CD14-positive monocyte (primary cell): ENCODE measurements at regions not wholly inside any gene's neighbourhood (a gene's known extent, or its start where the extent isn't known, plus 50 kb on each side); places are given as distances from the start of the nearest gene placed in this dataset.

Experiments
- DNase-seq, 3 donors: peaks; one replicate each; pipeline ENCODE4 v3.0.0-alpha.2; 2011 to 2022
- H2AFZ ChIP-seq: 2 replicates; pipeline ENCODE4 v1.6.0; 2012; ENCODE audit warnings: mild to moderate bottlenecking, low read depth, low read length, inconsistent platforms; ENCODE audit not compliant: insufficient read depth, poor library complexity, severe bottlenecking
- H3K27ac ChIP-seq, 2 donors: 1 replicate in 1 of 2; 2 replicates in 1 of 2; pipeline ENCODE4 v1.5.1; 2012 to 2013; ENCODE audit warnings: low read length in 2 of 2, control low read depth in 1 of 2, inconsistent platforms in 1 of 2, low read depth in 1 of 2, mild to moderate bottlenecking in 1 of 2
- H3K27me3 ChIP-seq, 2 donors: one replicate each; pipeline versions ENCODE4 v1.6.0 to v1.6.1; 2011 to 2013; ENCODE audit warnings: low read length in 2 of 2; ENCODE audit not compliant: control insufficient read depth in 2 of 2, insufficient read depth in 2 of 2
- H3K36me3 ChIP-seq, 2 donors: replicated peaks in 1 of 2; 1 replicate in 1 of 2; 2 replicates in 1 of 2; pipeline versions ENCODE4 v1.5.1 to v1.6.1; 2012 to 2013; ENCODE audit warnings: low read length in 2 of 2, control low read depth in 1 of 2, inconsistent platforms in 1 of 2, mild to moderate bottlenecking in 1 of 2; ENCODE audit not compliant: insufficient read depth in 2 of 2, control insufficient read depth in 1 of 2
- H3K4me1 ChIP-seq, 2 donors: 1 replicate in 1 of 2; 2 replicates in 1 of 2; pipeline versions ENCODE4 v1.5.1 to v1.6.1; 2012 to 2013; ENCODE audit warnings: low read length in 2 of 2, control low read depth in 1 of 2, inconsistent platforms in 1 of 2, mild to moderate bottlenecking in 1 of 2, moderate library complexity in 1 of 2; ENCODE audit not compliant: insufficient read depth in 2 of 2, control insufficient read depth in 1 of 2
- H3K4me2 ChIP-seq: replicated peaks from 2 replicates; pipeline ENCODE3; 2012; ENCODE audit warnings: low read length, moderate library complexity, mild to moderate bottlenecking; ENCODE audit not compliant: poor library complexity, severe bottlenecking; ENCODE audit errors: extremely low read depth
- H3K4me3 ChIP-seq, 3 experiments: fragments of 200-600 bp in 1 of 3; sonication (generic) in 1 of 3; replicated peaks in 1 of 3; 1 replicate in 2 of 3; 2 replicates in 1 of 3; pipeline ENCODE4 v1.5.1; 2011 to 2013; ENCODE audit warnings: low read length in 3 of 3, mild to moderate bottlenecking in 3 of 3, control low read depth in 2 of 3, low read depth in 2 of 3, inconsistent platforms in 1 of 3, moderate library complexity in 1 of 3
- H3K79me2 ChIP-seq: 2 replicates; pipeline ENCODE4 v1.6.0; 2012; ENCODE audit warnings: mild to moderate bottlenecking, control low read depth, inconsistent platforms, low read length, moderate library complexity; ENCODE audit not compliant: insufficient read depth
- H3K9ac ChIP-seq: 2 replicates; pipeline ENCODE4 v1.6.0; 2017; ENCODE audit warnings: low read length, mild to moderate bottlenecking; ENCODE audit not compliant: insufficient read depth, poor library complexity, severe bottlenecking
- H3K9me3 ChIP-seq, 2 donors: replicated peaks in 1 of 2; 1 replicate in 1 of 2; 2 replicates in 1 of 2; pipeline versions ENCODE4 v1.5.1 to v1.6.1; 2012 to 2013; ENCODE audit warnings: low read length in 2 of 2, control low read depth in 1 of 2; ENCODE audit not compliant: control insufficient read depth in 1 of 2, insufficient read depth in 1 of 2
- H4K20me1 ChIP-seq: 2 replicates; pipeline ENCODE4 v1.6.0; 2012; ENCODE audit warnings: mild to moderate bottlenecking, low read length, control low read depth, moderate library complexity; ENCODE audit not compliant: insufficient read depth
- H3K27ac Mint-ChIP-seq, 7 donors: one replicate each; pipeline ENCODE4 v1.8.0; 2020; ENCODE audit warnings: mild to moderate bottlenecking in 7 of 7, mixed read lengths in 7 of 7, moderate library complexity in 6 of 7, inconsistent platforms in 2 of 7
- H3K27me3 Mint-ChIP-seq, 3 donors: one replicate each; pipeline ENCODE4 v1.8.0; 2021 to 2022; ENCODE audit warnings: low read depth in 3 of 3, mild to moderate bottlenecking in 3 of 3, mixed read lengths in 3 of 3, moderate library complexity in 3 of 3, inconsistent platforms in 1 of 3
- H3K36me3 Mint-ChIP-seq, 2 donors: one replicate each; pipeline ENCODE4 v1.8.0; 2020; ENCODE audit warnings: mixed read lengths in 2 of 2, inconsistent platforms in 1 of 2, mild to moderate bottlenecking in 1 of 2
- H3K4me1 Mint-ChIP-seq: one replicate; pipeline ENCODE4 v1.8.0; 2020; ENCODE audit warnings: mild to moderate bottlenecking, mixed read lengths
- H3K4me3 Mint-ChIP-seq, 2 donors: one replicate each; pipeline ENCODE4 v1.8.0; 2020; ENCODE audit warnings: mild to moderate bottlenecking in 2 of 2, mixed read lengths in 2 of 2, moderate library complexity in 1 of 2
- H3K9me3 Mint-ChIP-seq, 7 donors: one replicate each; pipeline ENCODE4 v1.8.0; 2020 to 2022; ENCODE audit warnings: mixed read lengths in 7 of 7, mild to moderate bottlenecking in 6 of 7, moderate library complexity in 6 of 7, inconsistent platforms in 2 of 7
- CTCF ChIP-seq: fragments of 200-600 bp; IDR thresholded peaks from one replicate; pipeline ENCODE4 v1.8.0; 2022; ENCODE audit warnings: antibody characterized with exemption, mild to moderate bottlenecking
- WGBS: methylation state at CpG from one replicate; pipeline ENCODE4 v1.1.5; 2013; ENCODE audit warnings: missing lambda C conversion rate; ENCODE audit not compliant: insufficient coverage; 5-methylcytosine and 5-hydroxymethylcytosine counted together
- intact Hi-C, 2 donors: fragments of 100-400 bp; cut with micrococcal nuclease; formaldehyde crosslinking; loops; one replicate each; pipeline versions ENCODE4 v1.15.0 to v1.15.1; 2023

- no peak overlapping the region for H3K27ac ChIP-seq
- H3K4me3 ChIP-seq: no peak overlapping the region
- no peaks in the 10 kb centered on the region for H3K27me3 ChIP-seq
- Mint-ChIP-seq H3K4me1 (no peaks in the 10 kb centered on the region), H3K4me3 (no peak overlapping the region), H3K27me3 (no peaks in the 10 kb centered on the region), H3K27ac (no peak overlapping the region), H3K9me3 (peaks cover 0 to 5% (median 3%) of the 10 kb centered on the region in 7 donors), H3K36me3 (no peaks in the 10 kb centered on the region)
- no peak for DNase-seq
- intact Hi-C loops: no loop called here
- no peaks in the 10 kb centered on the region for H3K36me3 ChIP-seq
- TF ChIP-seq CTCF: no peak
- no peak overlapping the region for H3K4me2 ChIP-seq
- H3K9ac ChIP-seq: no peak overlapping the region
- 88% methylated on average over 2 of the region's 5 CpGs for WGBS
- no peak overlapping the region for H2AFZ ChIP-seq
- no peaks in the 10 kb centered on the region for H3K79me2 ChIP-seq
- H3K4me1 ChIP-seq: no peaks in the 10 kb centered on the region
- H3K9me3 ChIP-seq: no peaks in the 10 kb centered on the region
- H4K20me1 ChIP-seq: no peaks in the 10 kb centered on the region
These were observed 493.0 kb upstream of the ACVR2A start for GRCh38 chr2:147351784-147352183.

DNA sequence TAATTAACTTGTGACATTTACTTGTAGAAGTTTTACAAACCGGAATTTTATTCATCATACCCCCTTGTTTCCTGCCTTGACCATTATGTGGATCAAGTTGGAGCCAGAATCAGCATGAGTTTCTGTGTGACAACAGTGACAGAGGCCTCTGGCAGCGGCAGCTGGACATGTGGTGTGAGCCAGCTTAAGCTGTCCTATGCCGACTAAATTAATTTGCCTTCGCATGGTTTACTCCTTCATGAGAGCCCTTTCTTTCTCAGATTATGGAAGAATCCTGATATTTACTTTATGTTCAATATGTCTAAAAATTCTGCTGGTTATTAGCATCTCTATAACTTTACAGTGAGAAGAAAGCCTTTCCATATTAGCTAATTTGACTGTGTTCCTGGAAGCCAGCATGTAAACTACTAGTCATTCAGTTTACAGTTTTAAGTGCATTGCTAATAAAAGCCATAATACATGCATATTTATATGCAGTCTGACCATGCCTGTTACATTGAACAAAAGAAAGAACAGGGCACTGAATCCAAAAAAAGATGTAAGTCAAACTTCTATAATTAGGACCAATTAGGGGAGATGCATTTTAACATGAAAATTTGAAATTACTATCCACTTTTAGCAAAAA lies 495.8 kb upstream of the ACVR2A start:
- H3K9ac ChIP-seq: no peak overlapping the region
- H3K4me3 Mint-ChIP-seq: no peak overlapping the region

More for the DNA sequence above, 495.8 kb upstream of the ACVR2A start:
- no CpG with 5 or more reads among the region's 4 CpGs for WGBS
- no peaks in the 10 kb centered on the region for H3K27me3 Mint-ChIP-seq
- H3K36me3 Mint-ChIP-seq: no peaks in the 10 kb centered on the region
- no peak for DNase-seq
- Histone ChIP-seq H3K4me2 (no peak overlapping the region), H4K20me1 (no peaks in the 10 kb centered on the region), H3K4me3 (no peak overlapping the region), H3K79me2 (no peaks in the 10 kb centered on the region), H3K27ac (no peak overlapping the region), H3K27me3 (no peaks in the 10 kb centered on the region), H3K9me3 (peaks cover 11% of the 10 kb centered on the region in 2 donors), H3K4me1 (no peaks in the 10 kb centered on the region), H3K36me3 (no peaks in the 10 kb centered on the region), H2AFZ (no peak overlapping the region)
- intact Hi-C loops: no loop called here
- no peaks in the 10 kb centered on the region for H3K4me1 Mint-ChIP-seq
- no peak overlapping the region for H3K27ac Mint-ChIP-seq
- peaks cover 1 to 10% (median 3%) of the 10 kb centered on the region in 7 donors for H3K9me3 Mint-ChIP-seq
- TF ChIP-seq CTCF: no peak
